ENCODE measurements at regions not wholly inside any gene's neighbourhood (a gene's known extent, or its start where the extent isn't known, plus 50 kb on each side); places are given as distances from the start of the nearest gene placed in this dataset.

GRCh38 chr12:115691123-115691522, 586.4 kb downstream of the MED13L start:
- TF ChIP-seq CTCF (IDR thresholded peaks at IDR 0.05; ENCODE audit: low read depth, low read length) = no peak
- TF ChIP-seq POLR2A (IDR thresholded peaks at IDR 0.05; ENCODE audit: extremely low read depth, insufficient read length) = no peak
- TF ChIP-seq MAX (IDR thresholded peaks at IDR 0.05; ENCODE audit: low read depth, low read length) = no peak
- TF ChIP-seq MYC (IDR thresholded peaks at IDR 0.05; ENCODE audit: low read depth, low read length) = no peak
